Fibroblast of mammary gland (primary cell): ENCODE measurements at regions not wholly inside any gene's neighbourhood (a gene's known extent, or its start where the extent isn't known, plus 50 kb on each side); places are given as distances from the start of the nearest gene placed in this dataset.

Experiments used
- DNase-seq: peaks from one replicate; pipeline ENCODE4 v3.0.0-alpha.2; 2010; ENCODE audit warnings: low read depth
- H3K4me3 ChIP-seq: 2 replicates; pipeline ENCODE4 v1.5.1; 2011; ENCODE audit warnings: low read depth, mild to moderate bottlenecking, low read length, moderate library complexity; ENCODE audit not compliant: control insufficient read depth
- CTCF ChIP-seq: conservative IDR thresholded peaks from 2 replicates; pipeline ENCODE4 v1.5.1; 2011; ENCODE audit warnings: low read depth, low read length, inconsistent platforms; ENCODE audit not compliant: control insufficient read depth, insufficient read depth

GRCh38 chr15:95121191-95121590 is 889.8 kb downstream of the MCTP2 start:
- no peak for TF ChIP-seq CTCF
- H3K4me3 ChIP-seq, result no peak overlapping the region
- no peak for DNase-seq

- TF ChIP-seq CTCF, result no peak
- no peak for DNase-seq
- no peak overlapping the region for H3K4me3 ChIP-seq
Observed at GRCh38 chr15:95125803-95126202, 894.4 kb downstream of the MCTP2 start.

GRCh38 chr15:95127356-95127755 is 896.0 kb downstream of the MCTP2 start:
- no peak overlapping the region for H3K4me3 ChIP-seq
- TF ChIP-seq CTCF, result no peak
- no peak for DNase-seq

- DNase-seq, result peak; percentile 83
- no peak overlapping the region for H3K4me3 ChIP-seq
- no peak for TF ChIP-seq CTCF
Observed at GRCh38 chr15:95129574-95129973, 898.2 kb downstream of the MCTP2 start.

- no peak for TF ChIP-seq CTCF
- DNase-seq, result no peak
- no peak overlapping the region for H3K4me3 ChIP-seq
Observed at GRCh38 chr15:95131131-95131556, 899.8 kb downstream of the MCTP2 start.

- no peak for TF ChIP-seq CTCF
- peak overlapping the region; percentile 5 for H3K4me3 ChIP-seq
- peak; percentile 91 for DNase-seq
Observed at GRCh38 chr15:95132774-95133173, 901.4 kb downstream of the MCTP2 start.
